ENCODE measurements at regions not wholly inside any gene's neighbourhood (a gene's known extent, or its start where the extent isn't known, plus 50 kb on each side); places are given as distances from the start of the nearest gene placed in this dataset. TPM values are rescaled to one million over a fixed set of nuclear protein-coding genes. Genes with fewer than 3 reads are reported as not detected.

DNA sequence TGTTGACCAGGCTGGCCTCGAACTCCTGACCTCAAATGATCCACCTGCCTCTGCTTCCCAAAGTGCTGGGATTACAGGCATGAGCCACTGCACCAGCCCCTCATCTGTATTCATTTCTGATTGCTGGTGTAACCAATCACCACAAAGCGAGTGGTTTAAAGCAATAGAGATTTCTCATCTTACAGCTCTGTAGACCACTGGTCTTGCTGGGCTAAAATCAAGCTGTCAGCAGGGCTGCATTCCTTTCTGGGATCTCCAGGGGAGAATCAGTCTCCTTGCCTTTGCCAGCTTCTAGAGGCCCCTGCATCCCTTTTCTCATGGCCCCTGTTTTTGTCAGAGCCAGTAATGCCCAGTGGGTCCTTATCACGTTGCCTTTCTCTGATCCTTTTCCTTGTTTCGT, 49.9 kb upstream of the PMEPA1 start:
- Mint-ChIP-seq H3K4me1 (ENCODE audit: low read depth, unreplicated experiment) (no peaks in the 10 kb centered on the region), H3K27ac (ENCODE audit: unreplicated experiment) (no peak overlapping the region), H3K9me3 (ENCODE audit: unreplicated experiment) (peaks cover 5% of the 10 kb centered on the region), H3K4me3 (ENCODE audit: unreplicated experiment) (no peak overlapping the region), H3K36me3 (ENCODE audit: insufficient read depth, unreplicated experiment) (no peaks in the 10 kb centered on the region), H3K27me3 (ENCODE audit: insufficient read depth, unreplicated experiment) (peaks cover 22% of the 10 kb centered on the region)
- TF ChIP-seq, protein P1, sequence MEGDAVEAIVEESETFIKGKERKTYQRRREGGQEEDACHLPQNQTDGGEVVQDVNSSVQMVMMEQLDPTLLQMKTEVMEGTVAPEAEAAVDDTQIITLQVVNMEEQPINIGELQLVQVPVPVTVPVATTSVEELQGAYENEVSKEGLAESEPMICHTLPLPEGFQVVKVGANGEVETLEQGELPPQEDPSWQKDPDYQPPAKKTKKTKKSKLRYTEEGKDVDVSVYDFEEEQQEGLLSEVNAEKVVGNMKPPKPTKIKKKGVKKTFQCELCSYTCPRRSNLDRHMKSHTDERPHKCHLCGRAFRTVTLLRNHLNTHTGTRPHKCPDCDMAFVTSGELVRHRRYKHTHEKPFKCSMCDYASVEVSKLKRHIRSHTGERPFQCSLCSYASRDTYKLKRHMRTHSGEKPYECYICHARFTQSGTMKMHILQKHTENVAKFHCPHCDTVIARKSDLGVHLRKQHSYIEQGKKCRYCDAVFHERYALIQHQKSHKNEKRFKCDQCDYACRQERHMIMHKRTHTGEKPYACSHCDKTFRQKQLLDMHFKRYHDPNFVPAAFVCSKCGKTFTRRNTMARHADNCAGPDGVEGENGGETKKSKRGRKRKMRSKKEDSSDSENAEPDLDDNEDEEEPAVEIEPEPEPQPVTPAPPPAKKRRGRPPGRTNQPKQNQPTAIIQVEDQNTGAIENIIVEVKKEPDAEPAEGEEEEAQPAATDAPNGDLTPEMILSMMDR (IDR thresholded peaks at IDR 0.05; ENCODE audit: insufficient read depth in 1 of 2, low read depth in 1 of 2, low read length in 1 of 2, severe bottlenecking in 1 of 2, unreplicated experiment in 1 of 2) = no peak
- Histone ChIP-seq H3K4me1 (no peaks in the 10 kb centered on the region), H3K4me3 (ENCODE audit: low read depth, low read length) (no peak overlapping the region), H3K36me3 (ENCODE audit: control insufficient read depth, insufficient read depth, low read length) (no peaks in the 10 kb centered on the region), H3K27me3 (replicated peaks; ENCODE audit: control insufficient read depth, insufficient read depth, low read length) (no peaks in the 10 kb centered on the region), H3K9me3 (peaks cover 8% of the 10 kb centered on the region; the same call in 1 of the 2 replicates)
- peak in 1 of 2 experiments; percentile 25 for DNase-seq
- no TSS peak for BruUV-seq (replicated peaks)
- intact Hi-C loops (cut with micrococcal nuclease; ENCODE audit: unreplicated experiment) = no loop called here
- CTCF ChIA-PET = no interaction called here
- POLR2A ChIA-PET = no interaction called here

Small RNA genes in the stretch of these regions (microRNA-seq; reads per million reads assigned to microRNA genes)
- not detected for gene MIR4532
